ENCODE measurements at regions not wholly inside any gene's neighbourhood (a gene's known extent, or its start where the extent isn't known, plus 50 kb on each side); places are given as distances from the start of the nearest gene placed in this dataset.

GRCh38 chr3:25903371-25904129, 113.7 kb downstream of the OXSM start:
- no peaks in the 10 kb centered on the region for H3K4me1 ChIP-seq (ENCODE audit: control insufficient read depth in 4 of 4, insufficient read depth in 4 of 4, low read length in 3 of 4)
- DNase-seq (ENCODE audit: low spot score): no peak
- H3K27ac ChIP-seq (ENCODE audit: low read depth in 1 of 2, low read length in 2 of 2): no peak overlapping the region
- H3K4me3 ChIP-seq (ENCODE audit: low read depth in 1 of 3, low read length in 3 of 3): no peak overlapping the region
- no peaks in the 10 kb centered on the region for H3K9me3 ChIP-seq (ENCODE audit: control insufficient read depth in 4 of 4, low read length in 3 of 4)
- peaks cover 0 to 4% (median 0%) of the 10 kb centered on the region in 4 donors for H3K27me3 ChIP-seq (ENCODE audit: control insufficient read depth in 4 of 4, insufficient read depth in 4 of 4, low read length in 3 of 4)
- no peaks in the 10 kb centered on the region for H3K36me3 ChIP-seq (ENCODE audit: control insufficient read depth in 4 of 4, insufficient read depth in 3 of 4, low read depth in 1 of 4, low read length in 3 of 4)
- TF ChIP-seq RXRA (IDR thresholded peaks at IDR 0.05) (no peak), HNF4G (IDR thresholded peaks at IDR 0.05) (no peak), EGR1 (IDR thresholded peaks at IDR 0.05; ENCODE audit: low read depth in 2 of 2) (no peak), GABPA (IDR thresholded peaks at IDR 0.05 in 1 of 2, conservative IDR thresholded peaks at IDR 0.05 in 1 of 2) (no peak), FOXA1 (IDR thresholded peaks at IDR 0.05) (no peak), MAX (IDR thresholded peaks at IDR 0.05) (no peak), TAF1 (conservative IDR thresholded peaks at IDR 0.05) (no peak), ZBTB33 (IDR thresholded peaks at IDR 0.05) (no peak), SP1 (IDR thresholded peaks at IDR 0.05) (no peak), FOXA2 (IDR thresholded peaks at IDR 0.05) (no peak), RAD21 (IDR thresholded peaks at IDR 0.05) (no peak)
- no peak overlapping the region for H3K9ac ChIP-seq (ENCODE audit: low read depth in 1 of 2, low read length in 2 of 2)
- 71% methylated on average over 3 of the region's 3 CpGs for WGBS

GRCh38 chr3:25904206-25904605, 114.3 kb downstream of the OXSM start:
- no peak overlapping the region for H3K4me3 ChIP-seq (ENCODE audit: low read depth in 1 of 3, low read length in 3 of 3)
- 55% methylated on average over 3 of the region's 3 CpGs for WGBS
- no peaks in the 10 kb centered on the region for H3K9me3 ChIP-seq (ENCODE audit: control insufficient read depth in 4 of 4, low read length in 3 of 4)
- no peak for DNase-seq (ENCODE audit: low spot score)
- no peak overlapping the region for H3K27ac ChIP-seq (ENCODE audit: low read depth in 1 of 2, low read length in 2 of 2)
- H3K36me3 ChIP-seq (ENCODE audit: control insufficient read depth in 4 of 4, insufficient read depth in 3 of 4, low read depth in 1 of 4, low read length in 3 of 4): no peaks in the 10 kb centered on the region
- no peak overlapping the region for H3K9ac ChIP-seq (ENCODE audit: low read depth in 1 of 2, low read length in 2 of 2)
- peaks cover 0 to 4% (median 0%) of the 10 kb centered on the region in 4 donors for H3K27me3 ChIP-seq (ENCODE audit: control insufficient read depth in 4 of 4, insufficient read depth in 4 of 4, low read length in 3 of 4)
- TF ChIP-seq RAD21 (IDR thresholded peaks at IDR 0.05) (peak in 1 of 2 donors; percentile 38), TAF1 (conservative IDR thresholded peaks at IDR 0.05) (no peak), FOXA1 (IDR thresholded peaks at IDR 0.05) (no peak), YY1 (IDR thresholded peaks at IDR 0.05) (no peak), FOXA2 (IDR thresholded peaks at IDR 0.05) (no peak)
- H3K4me1 ChIP-seq (ENCODE audit: control insufficient read depth in 4 of 4, insufficient read depth in 4 of 4, low read length in 3 of 4): no peaks in the 10 kb centered on the region

- Histone ChIP-seq H3K4me3 (ENCODE audit: low read depth in 1 of 3, low read length in 3 of 3) (no peak overlapping the region), H3K4me1 (ENCODE audit: control insufficient read depth in 4 of 4, insufficient read depth in 4 of 4, low read length in 3 of 4) (no peaks in the 10 kb centered on the region), H3K27ac (ENCODE audit: low read depth in 1 of 2, low read length in 2 of 2) (no peak overlapping the region), H3K9me3 (ENCODE audit: control insufficient read depth in 4 of 4, low read length in 3 of 4) (no peaks in the 10 kb centered on the region), H3K36me3 (ENCODE audit: control insufficient read depth in 4 of 4, insufficient read depth in 3 of 4, low read depth in 1 of 4, low read length in 3 of 4) (no peaks in the 10 kb centered on the region), H3K27me3 (ENCODE audit: control insufficient read depth in 4 of 4, insufficient read depth in 4 of 4, low read length in 3 of 4) (peaks cover 0 to 4% (median 0%) of the 10 kb centered on the region in 4 donors), H3K9ac (ENCODE audit: low read depth in 1 of 2, low read length in 2 of 2) (no peak overlapping the region)
- no peak for TF ChIP-seq FOXA1 (IDR thresholded peaks at IDR 0.05)
- 69% methylated on average over 4 of the region's 4 CpGs for WGBS
- no peak for DNase-seq (ENCODE audit: low spot score)
These were observed 116.4 kb downstream of the OXSM start for GRCh38 chr3:25906132-25906906.

Data from liver (tissue), 7 donors.